ENCODE measurements at regions not wholly inside any gene's neighbourhood (a gene's known extent, or its start where the extent isn't known, plus 50 kb on each side); places are given as distances from the start of the nearest gene placed in this dataset.

- Mint-ChIP-seq H3K4me3 (no peak overlapping the region), H3K27ac (no peak overlapping the region), H3K9me3 (no peaks in the 10 kb centered on the region), H3K4me1 (peaks cover 11% of the 10 kb centered on the region), H3K27me3 (ENCODE audit: low read depth) (no peaks in the 10 kb centered on the region), H3K36me3 (ENCODE audit: low read depth) (no peaks in the 10 kb centered on the region)
- TF ChIP-seq, protein P1, sequence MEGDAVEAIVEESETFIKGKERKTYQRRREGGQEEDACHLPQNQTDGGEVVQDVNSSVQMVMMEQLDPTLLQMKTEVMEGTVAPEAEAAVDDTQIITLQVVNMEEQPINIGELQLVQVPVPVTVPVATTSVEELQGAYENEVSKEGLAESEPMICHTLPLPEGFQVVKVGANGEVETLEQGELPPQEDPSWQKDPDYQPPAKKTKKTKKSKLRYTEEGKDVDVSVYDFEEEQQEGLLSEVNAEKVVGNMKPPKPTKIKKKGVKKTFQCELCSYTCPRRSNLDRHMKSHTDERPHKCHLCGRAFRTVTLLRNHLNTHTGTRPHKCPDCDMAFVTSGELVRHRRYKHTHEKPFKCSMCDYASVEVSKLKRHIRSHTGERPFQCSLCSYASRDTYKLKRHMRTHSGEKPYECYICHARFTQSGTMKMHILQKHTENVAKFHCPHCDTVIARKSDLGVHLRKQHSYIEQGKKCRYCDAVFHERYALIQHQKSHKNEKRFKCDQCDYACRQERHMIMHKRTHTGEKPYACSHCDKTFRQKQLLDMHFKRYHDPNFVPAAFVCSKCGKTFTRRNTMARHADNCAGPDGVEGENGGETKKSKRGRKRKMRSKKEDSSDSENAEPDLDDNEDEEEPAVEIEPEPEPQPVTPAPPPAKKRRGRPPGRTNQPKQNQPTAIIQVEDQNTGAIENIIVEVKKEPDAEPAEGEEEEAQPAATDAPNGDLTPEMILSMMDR (IDR thresholded peaks at IDR 0.05; ENCODE audit: unreplicated experiment in 3 of 3) = no peak
Measured at GRCh38 chr18:51757255-51757924, 559.9 kb upstream of the MEX3C start.

DNA sequence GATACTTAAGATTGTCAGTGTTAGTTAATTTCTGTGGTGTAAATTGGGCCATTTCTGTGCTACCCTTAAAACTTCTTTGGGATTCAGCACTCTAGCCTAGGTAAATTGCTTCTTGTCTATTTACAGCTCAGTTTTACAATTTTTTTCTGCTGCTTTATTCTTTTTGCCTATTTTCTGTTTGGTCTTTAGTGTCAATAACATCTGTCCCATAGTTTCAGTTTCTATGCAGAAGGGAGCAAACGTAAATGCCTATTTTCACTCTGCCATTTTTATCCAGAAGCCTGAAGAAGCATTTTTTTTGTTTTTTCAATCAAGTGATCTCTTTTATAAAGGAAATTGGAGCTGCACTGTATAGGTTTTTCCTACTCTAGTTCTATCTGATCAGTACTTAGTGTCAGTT, 564.9 kb upstream of the MEX3C start:
- no peak overlapping the region for H3K4me3 Mint-ChIP-seq
- H3K27ac Mint-ChIP-seq = no peak overlapping the region
- H3K4me1 Mint-ChIP-seq = no peaks in the 10 kb centered on the region
- no peaks in the 10 kb centered on the region for H3K36me3 Mint-ChIP-seq (ENCODE audit: low read depth)
- H3K27me3 Mint-ChIP-seq (ENCODE audit: low read depth) = peaks cover 4% of the 10 kb centered on the region
- no peaks in the 10 kb centered on the region for H3K9me3 Mint-ChIP-seq
- TF ChIP-seq, protein P1 (IDR thresholded peaks at IDR 0.05; ENCODE audit: unreplicated experiment in 3 of 3) = no peak

DNA sequence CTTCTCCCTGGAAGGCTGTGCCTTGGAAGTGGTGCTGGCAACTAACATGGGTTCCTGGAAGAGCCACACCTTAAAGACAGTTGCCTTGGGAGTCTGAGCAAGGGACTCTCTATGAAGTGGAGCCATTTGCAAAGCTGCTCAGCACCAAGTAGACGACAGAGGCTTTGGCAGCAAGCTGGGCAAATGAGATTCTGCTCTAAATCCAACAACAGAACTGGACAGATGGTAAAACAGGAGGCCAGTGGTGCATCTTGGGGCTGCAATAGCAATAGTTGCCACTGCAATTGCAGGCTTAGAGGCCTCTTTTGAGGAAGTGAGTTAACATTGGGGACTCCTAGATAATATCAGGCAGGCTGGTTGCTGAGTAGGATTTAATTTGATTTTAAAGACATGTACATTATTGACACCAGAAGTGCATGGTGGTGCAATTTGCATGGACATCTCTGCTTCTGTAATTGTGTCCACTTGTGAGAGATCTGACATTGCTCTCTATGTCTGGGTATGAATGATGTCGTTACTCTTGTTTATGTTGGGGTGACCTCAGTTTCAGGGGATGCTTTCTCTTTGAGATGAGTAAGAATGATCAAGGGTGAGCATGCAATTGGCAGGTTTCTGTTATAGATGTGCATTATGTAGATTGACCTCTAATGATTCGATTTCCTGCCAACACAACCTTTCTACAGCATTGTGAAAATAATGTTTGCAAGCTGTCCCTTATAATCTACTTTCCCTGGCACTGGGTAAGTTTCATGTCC, 568.3 kb upstream of the MEX3C start:
- Mint-ChIP-seq H3K9me3 (no peaks in the 10 kb centered on the region), H3K4me3 (no peak overlapping the region), H3K4me1 (no peaks in the 10 kb centered on the region), H3K36me3 (ENCODE audit: low read depth) (no peaks in the 10 kb centered on the region), H3K27me3 (ENCODE audit: low read depth) (peaks cover 4% of the 10 kb centered on the region), H3K27ac (no peak overlapping the region)
- TF ChIP-seq, protein P1 (IDR thresholded peaks at IDR 0.05; ENCODE audit: unreplicated experiment in 3 of 3) = no peak

DNA sequence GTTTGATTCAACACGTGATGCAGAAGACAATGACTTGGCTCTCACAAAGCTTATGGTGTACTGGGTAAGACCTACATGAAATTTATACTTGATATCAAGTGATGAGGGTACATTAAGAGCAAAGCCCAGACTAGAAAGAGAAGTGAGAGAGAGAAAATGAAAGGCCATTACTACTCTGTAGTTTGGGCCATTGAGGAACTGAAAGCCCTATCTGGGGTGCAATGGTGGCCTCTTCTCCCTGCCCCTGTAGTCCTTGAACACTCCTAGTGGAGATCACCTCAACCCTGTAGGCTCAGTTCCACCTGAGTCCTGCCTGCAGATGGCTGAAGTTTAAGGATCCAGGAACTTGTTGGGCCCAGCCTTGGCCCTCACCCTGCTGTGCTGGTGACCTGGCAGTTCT, 569.8 kb upstream of the MEX3C start:
- H3K4me1 Mint-ChIP-seq = no peaks in the 10 kb centered on the region
- H3K9me3 Mint-ChIP-seq = no peaks in the 10 kb centered on the region
- H3K4me3 Mint-ChIP-seq = no peak overlapping the region
- no peaks in the 10 kb centered on the region for H3K36me3 Mint-ChIP-seq (ENCODE audit: low read depth)
- H3K27ac Mint-ChIP-seq = no peak overlapping the region
- H3K27me3 Mint-ChIP-seq (ENCODE audit: low read depth) = peaks cover 4% of the 10 kb centered on the region
- TF ChIP-seq, protein P1 (IDR thresholded peaks at IDR 0.05; ENCODE audit: unreplicated experiment in 3 of 3) = no peak

DNA sequence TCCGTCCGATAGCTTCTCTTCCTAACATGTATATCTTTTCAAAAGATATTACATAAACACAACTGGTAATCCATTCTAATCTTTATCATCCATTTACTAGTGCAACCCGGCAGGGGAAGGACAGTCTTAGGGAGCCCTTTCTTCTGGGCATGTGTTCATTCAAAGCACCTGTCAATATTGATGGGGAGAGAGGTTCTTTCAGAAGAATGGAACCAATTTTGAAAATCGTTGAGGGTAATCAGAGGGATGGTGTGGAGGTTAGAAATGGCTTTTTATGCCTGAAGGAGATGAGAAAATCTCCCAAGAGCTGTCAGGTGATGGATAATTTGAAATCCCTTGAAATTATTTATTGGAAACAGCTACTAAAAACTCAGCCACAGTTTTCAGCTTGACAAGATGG, 561.9 kb upstream of the DCC start:
- Mint-ChIP-seq H3K9me3 (no peaks in the 10 kb centered on the region), H3K27ac (no peak overlapping the region), H3K4me3 (no peak overlapping the region), H3K27me3 (ENCODE audit: low read depth) (no peaks in the 10 kb centered on the region), H3K4me1 (no peaks in the 10 kb centered on the region), H3K36me3 (ENCODE audit: low read depth) (no peaks in the 10 kb centered on the region)
- TF ChIP-seq, protein P1 (IDR thresholded peaks at IDR 0.05; ENCODE audit: unreplicated experiment in 3 of 3) = no peak

DNA sequence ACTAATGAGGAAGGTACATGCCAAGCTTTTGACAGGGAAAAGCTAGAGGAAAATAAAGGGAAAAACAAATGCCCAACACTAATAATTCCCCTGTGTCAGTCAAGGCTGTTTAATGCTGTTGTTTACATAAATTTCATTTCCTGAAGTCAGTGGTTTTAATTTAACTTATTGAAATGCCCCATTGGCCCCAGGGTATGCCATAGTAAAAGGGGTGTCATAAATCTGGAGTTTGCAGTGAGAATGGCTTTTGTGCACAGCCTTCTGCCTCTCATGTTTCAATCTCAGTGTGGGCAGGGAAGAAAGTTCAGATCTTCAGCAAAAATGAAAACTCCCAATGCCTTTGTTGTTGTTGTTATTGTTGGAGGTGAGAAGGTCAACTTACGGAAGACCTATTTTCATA, 550.1 kb upstream of the DCC start:
- TF ChIP-seq, protein P1 (IDR thresholded peaks at IDR 0.05; ENCODE audit: unreplicated experiment in 3 of 3) = no peak
- peak overlapping the region in 1 of 3 experiments; percentile 55 for H3K27ac Mint-ChIP-seq
- no peaks in the 10 kb centered on the region for H3K36me3 Mint-ChIP-seq (ENCODE audit: low read depth)
- H3K27me3 Mint-ChIP-seq (ENCODE audit: low read depth) = no peaks in the 10 kb centered on the region
- no peaks in the 10 kb centered on the region for H3K9me3 Mint-ChIP-seq
- H3K4me3 Mint-ChIP-seq = no peak overlapping the region
- H3K4me1 Mint-ChIP-seq = peaks cover 14% of the 10 kb centered on the region

Data from nephron (organoid).